Osteocyte (in vitro differentiated cells): ENCODE measurements at regions not wholly inside any gene's neighbourhood (a gene's known extent, or its start where the extent isn't known, plus 50 kb on each side); places are given as distances from the start of the nearest gene placed in this dataset.

Source experiments
- DNase-seq: peaks from one replicate; pipeline ENCODE4 v3.0.0; 2021; ENCODE audit warnings: mixed read lengths; ENCODE audit not compliant: unreplicated experiment; ENCODE audit errors: extremely low spot score
- H3K27ac Mint-ChIP-seq: one replicate; pipeline ENCODE4 v1.8.0; 2021; ENCODE audit warnings: mild to moderate bottlenecking, mixed read lengths; ENCODE audit not compliant: unreplicated experiment
- H3K27me3 Mint-ChIP-seq: one replicate; pipeline ENCODE4 v1.8.0; 2021; ENCODE audit warnings: mixed read lengths; ENCODE audit not compliant: unreplicated experiment
- H3K36me3 Mint-ChIP-seq: one replicate; pipeline ENCODE4 v1.8.0; 2021; ENCODE audit warnings: mixed read lengths; ENCODE audit not compliant: unreplicated experiment
- H3K4me1 Mint-ChIP-seq: one replicate; pipeline ENCODE4 v1.8.0; 2021; ENCODE audit warnings: mixed read lengths; ENCODE audit not compliant: unreplicated experiment
- H3K4me3 Mint-ChIP-seq: one replicate; pipeline ENCODE4 v1.8.0; 2021; ENCODE audit warnings: mild to moderate bottlenecking, moderate library complexity, mixed read lengths; ENCODE audit not compliant: unreplicated experiment
- H3K9me3 Mint-ChIP-seq: one replicate; pipeline ENCODE4 v1.8.0; 2021; ENCODE audit warnings: mixed read lengths; ENCODE audit not compliant: unreplicated experiment
- TF ChIP-seq, protein P1 (sequence below): fragments of 200-600 bp; sonication (generic); IDR thresholded peaks from 2 replicates; pipeline ENCODE4 v1.5.0; 2021; ENCODE audit warnings: antibody characterized with exemption, mild to moderate bottlenecking, moderate library complexity

DNA sequence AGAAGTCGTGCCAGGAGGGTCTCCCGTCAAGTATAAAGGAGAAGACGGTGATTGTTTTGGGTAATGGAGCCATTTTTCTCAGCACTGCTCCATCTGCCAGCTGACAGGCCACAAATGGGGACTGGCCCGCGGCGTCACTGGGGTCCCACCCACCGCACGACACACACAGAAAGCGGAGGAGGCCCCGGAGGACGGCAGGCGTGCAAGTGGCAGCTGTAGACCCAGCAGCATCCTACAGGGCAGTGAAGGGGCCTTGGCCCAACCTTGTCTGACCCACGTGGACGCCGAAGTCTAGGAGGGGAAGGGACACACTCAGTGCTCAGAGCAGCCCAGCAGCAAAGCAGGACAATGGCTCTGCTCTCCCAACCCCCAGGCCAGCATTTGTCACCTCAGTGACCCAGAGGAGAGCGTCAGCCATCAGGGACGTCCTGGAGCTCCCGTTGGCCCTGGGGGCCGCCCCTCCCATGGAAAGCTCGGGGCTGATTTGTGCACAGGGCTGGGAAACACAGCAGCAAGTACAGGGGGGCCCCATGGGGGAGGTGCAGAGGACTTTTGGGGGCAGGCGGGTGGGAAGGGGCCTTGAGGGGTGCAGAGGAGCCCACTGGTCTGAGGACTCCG, 644.4 kb downstream of the BRD1 start:
- no peaks in the 10 kb centered on the region for H3K4me1 Mint-ChIP-seq
- peaks cover 12% of the 10 kb centered on the region for H3K9me3 Mint-ChIP-seq
- H3K4me3 Mint-ChIP-seq: no peak overlapping the region
- H3K27ac Mint-ChIP-seq: no peak overlapping the region
- no peaks in the 10 kb centered on the region for H3K27me3 Mint-ChIP-seq
- no peaks in the 10 kb centered on the region for H3K36me3 Mint-ChIP-seq
- no peak for DNase-seq
- TF ChIP-seq, protein P1, sequence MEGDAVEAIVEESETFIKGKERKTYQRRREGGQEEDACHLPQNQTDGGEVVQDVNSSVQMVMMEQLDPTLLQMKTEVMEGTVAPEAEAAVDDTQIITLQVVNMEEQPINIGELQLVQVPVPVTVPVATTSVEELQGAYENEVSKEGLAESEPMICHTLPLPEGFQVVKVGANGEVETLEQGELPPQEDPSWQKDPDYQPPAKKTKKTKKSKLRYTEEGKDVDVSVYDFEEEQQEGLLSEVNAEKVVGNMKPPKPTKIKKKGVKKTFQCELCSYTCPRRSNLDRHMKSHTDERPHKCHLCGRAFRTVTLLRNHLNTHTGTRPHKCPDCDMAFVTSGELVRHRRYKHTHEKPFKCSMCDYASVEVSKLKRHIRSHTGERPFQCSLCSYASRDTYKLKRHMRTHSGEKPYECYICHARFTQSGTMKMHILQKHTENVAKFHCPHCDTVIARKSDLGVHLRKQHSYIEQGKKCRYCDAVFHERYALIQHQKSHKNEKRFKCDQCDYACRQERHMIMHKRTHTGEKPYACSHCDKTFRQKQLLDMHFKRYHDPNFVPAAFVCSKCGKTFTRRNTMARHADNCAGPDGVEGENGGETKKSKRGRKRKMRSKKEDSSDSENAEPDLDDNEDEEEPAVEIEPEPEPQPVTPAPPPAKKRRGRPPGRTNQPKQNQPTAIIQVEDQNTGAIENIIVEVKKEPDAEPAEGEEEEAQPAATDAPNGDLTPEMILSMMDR: no peak

- no peaks in the 10 kb centered on the region for H3K4me1 Mint-ChIP-seq
- DNase-seq: no peak
Observed at GRCh38 chr22:49182416-49182815, 645.3 kb downstream of the BRD1 start.

GRCh38 chr22:49181942-49182341, 645.7 kb downstream of the BRD1 start:
- no peak overlapping the region for H3K27ac Mint-ChIP-seq
- H3K4me3 Mint-ChIP-seq: no peak overlapping the region
- H3K4me1 Mint-ChIP-seq: no peaks in the 10 kb centered on the region
- TF ChIP-seq, protein P1: no peak
- no peak for DNase-seq
- H3K36me3 Mint-ChIP-seq: no peaks in the 10 kb centered on the region
- H3K27me3 Mint-ChIP-seq: no peaks in the 10 kb centered on the region
- peaks cover 6% of the 10 kb centered on the region for H3K9me3 Mint-ChIP-seq

More at GRCh38 chr22:49182416-49182815, 645.3 kb downstream of the BRD1 start:
- Mint-ChIP-seq H3K9me3 (peaks cover 9% of the 10 kb centered on the region), H3K36me3 (no peaks in the 10 kb centered on the region), H3K4me3 (no peak overlapping the region), H3K27ac (no peak overlapping the region), H3K27me3 (no peaks in the 10 kb centered on the region)
- TF ChIP-seq, protein P1: no peak

- H3K9me3 Mint-ChIP-seq: peaks cover 4% of the 10 kb centered on the region
- no peaks in the 10 kb centered on the region for H3K36me3 Mint-ChIP-seq
- TF ChIP-seq, protein P1: no peak
- H3K4me1 Mint-ChIP-seq: no peaks in the 10 kb centered on the region
- H3K27me3 Mint-ChIP-seq: no peaks in the 10 kb centered on the region
- H3K4me3 Mint-ChIP-seq: no peak overlapping the region
- H3K27ac Mint-ChIP-seq: no peak overlapping the region
- no peak for DNase-seq
Observed at GRCh38 chr22:49181431-49181830, 646.2 kb downstream of the BRD1 start.

DNA sequence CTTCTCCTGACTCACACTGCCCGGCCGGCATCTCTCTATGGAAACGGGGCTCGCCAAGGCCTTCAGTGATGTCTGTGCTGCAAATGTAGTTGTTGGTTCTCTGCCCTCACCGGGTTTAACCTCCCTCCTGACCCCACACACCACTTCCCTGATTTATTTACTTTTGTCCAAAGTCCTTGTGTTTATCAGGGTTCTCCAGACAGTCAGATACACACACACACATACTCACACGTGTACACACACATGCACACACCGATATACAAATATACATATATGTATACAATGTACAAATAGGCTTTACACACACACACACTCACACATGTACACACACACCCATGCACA, 647.0 kb downstream of the BRD1 start:
- H3K9me3 Mint-ChIP-seq: peaks cover 5% of the 10 kb centered on the region
- no peak overlapping the region for H3K27ac Mint-ChIP-seq
- no peaks in the 10 kb centered on the region for H3K27me3 Mint-ChIP-seq
- DNase-seq: no peak
- no peaks in the 10 kb centered on the region for H3K36me3 Mint-ChIP-seq
- no peak overlapping the region for H3K4me3 Mint-ChIP-seq
- TF ChIP-seq, protein P1: no peak
- no peaks in the 10 kb centered on the region for H3K4me1 Mint-ChIP-seq
